BE2C (cell line): ENCODE measurements at regions not wholly inside any gene's neighbourhood (a gene's known extent, or its start where the extent isn't known, plus 50 kb on each side); places are given as distances from the start of the nearest gene placed in this dataset.

ENCODE experiments used
- DNase-seq: peaks from one replicate; pipeline ENCODE4 v3.0.0-alpha.2; 2020
- H3K27me3 ChIP-seq: fragments of 250-450 bp; sonication (Bioruptor Pico); 2 replicates; pipeline ENCODE4 v1.5.1; 2020; ENCODE audit warnings: mild to moderate bottlenecking
- H3K36me3 ChIP-seq: fragments of 250-450 bp; sonication (Bioruptor Pico); 2 replicates; pipeline ENCODE4 v1.5.1; 2020; ENCODE audit warnings: mild to moderate bottlenecking
- H3K4me1 ChIP-seq: fragments of 250-450 bp; sonication (Bioruptor Pico); 2 replicates; pipeline ENCODE4 v1.5.1; 2020
- H3K4me3 ChIP-seq: 2 replicates; pipeline ENCODE4 v1.5.1; 2011; ENCODE audit warnings: low read depth, low read length
- H3K9me3 ChIP-seq: fragments of 250-450 bp; sonication (Bioruptor Pico); 2 replicates; pipeline ENCODE4 v1.5.1; 2020
- TF ChIP-seq, protein P1 (sequence below): IDR thresholded peaks from 2 replicates; pipeline ENCODE4 v1.5.1; 2012; ENCODE audit warnings: mild to moderate bottlenecking, low read depth, low read length

DNA sequence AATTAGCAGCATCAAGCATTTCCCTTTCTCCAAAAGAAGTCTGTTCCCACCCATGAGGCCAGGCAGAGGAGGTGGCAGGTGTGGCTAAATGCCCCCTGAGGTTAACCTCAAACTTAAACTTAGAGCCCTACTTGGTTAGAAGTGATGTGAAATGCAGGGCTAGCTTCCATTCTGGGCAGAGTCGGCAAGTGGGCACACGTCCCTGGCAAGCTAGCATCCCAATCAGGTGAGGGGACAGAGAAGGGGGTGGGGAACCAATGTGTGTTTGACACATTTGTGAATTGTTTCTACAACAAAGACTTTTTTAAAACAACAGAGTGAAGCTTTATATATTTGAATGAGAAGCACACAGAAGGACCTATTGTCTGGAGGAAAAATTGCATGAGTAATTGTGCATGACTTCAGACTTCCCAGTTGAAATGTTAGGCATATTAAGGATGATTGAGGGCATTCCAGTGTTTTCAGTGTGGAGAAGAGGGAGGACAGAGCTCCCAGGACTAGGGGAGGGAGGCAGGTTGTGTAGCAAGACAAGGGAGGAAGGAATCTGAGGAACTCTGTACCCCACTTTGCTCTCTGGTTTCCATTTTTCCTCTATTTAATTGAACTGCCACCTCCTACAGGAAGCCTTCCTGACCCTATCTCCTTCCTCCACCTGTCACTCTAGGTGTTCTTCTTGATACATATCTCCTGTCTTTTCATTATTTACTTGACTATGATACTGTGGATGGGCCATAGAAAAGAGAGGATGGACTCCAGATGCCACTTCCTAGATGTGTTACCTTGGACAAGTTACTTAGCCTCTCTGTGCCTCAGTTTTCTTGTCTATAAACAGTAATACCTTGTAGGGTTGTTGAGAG, 83.3 kb upstream of the PICALM start:
- Histone ChIP-seq H3K36me3 (no peaks in the 10 kb centered on the region), H3K27me3 (no peaks in the 10 kb centered on the region; the same call in 1 of the 2 replicates), H3K4me1 (no peaks in the 10 kb centered on the region), H3K4me3 (no peak overlapping the region), H3K9me3 (no peaks in the 10 kb centered on the region)
- TF ChIP-seq, protein P1, sequence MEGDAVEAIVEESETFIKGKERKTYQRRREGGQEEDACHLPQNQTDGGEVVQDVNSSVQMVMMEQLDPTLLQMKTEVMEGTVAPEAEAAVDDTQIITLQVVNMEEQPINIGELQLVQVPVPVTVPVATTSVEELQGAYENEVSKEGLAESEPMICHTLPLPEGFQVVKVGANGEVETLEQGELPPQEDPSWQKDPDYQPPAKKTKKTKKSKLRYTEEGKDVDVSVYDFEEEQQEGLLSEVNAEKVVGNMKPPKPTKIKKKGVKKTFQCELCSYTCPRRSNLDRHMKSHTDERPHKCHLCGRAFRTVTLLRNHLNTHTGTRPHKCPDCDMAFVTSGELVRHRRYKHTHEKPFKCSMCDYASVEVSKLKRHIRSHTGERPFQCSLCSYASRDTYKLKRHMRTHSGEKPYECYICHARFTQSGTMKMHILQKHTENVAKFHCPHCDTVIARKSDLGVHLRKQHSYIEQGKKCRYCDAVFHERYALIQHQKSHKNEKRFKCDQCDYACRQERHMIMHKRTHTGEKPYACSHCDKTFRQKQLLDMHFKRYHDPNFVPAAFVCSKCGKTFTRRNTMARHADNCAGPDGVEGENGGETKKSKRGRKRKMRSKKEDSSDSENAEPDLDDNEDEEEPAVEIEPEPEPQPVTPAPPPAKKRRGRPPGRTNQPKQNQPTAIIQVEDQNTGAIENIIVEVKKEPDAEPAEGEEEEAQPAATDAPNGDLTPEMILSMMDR: no peak
- DNase-seq: no peak

DNA sequence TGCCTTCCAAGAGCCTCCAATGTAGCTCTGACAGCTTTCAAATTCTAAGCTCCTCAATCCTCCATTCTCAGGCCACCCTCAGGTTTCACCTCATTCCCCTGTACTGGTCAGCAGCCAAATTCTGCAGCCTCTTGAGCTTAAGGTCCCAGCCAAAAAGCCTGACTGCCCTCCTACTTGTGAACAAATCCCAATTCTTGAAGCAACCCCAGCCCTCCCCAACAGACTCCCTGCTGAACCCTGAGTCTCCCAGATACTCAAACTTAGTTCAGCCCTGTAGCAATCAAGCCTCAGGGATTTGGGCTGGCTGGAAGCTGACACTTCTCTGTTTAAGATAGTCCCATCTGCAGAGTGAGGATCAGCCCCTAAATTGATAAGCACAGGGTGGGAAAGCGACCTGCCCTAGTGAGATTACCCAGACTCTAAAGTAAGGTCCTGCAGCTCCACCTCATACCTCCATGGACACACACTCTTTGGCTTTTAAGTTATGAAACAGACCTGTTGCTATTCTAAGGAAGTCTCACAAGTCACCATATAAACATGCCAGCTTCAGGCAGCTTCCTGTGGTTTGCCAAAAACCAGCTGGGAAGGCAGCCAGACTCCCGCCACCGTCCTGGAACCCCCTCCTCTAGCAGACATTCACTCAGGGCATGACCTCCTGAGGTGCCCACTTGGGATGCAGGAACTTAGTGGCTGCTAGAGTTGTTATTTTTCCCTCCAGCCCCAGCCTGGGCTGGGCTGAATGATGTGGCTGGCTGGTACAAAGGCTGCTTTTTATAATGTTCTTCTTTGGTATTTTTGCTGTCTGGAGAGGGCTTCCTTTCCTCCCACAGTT, 82.5 kb upstream of the PICALM start:
- DNase-seq: no peak
- TF ChIP-seq, protein P1: no peak

DNA sequence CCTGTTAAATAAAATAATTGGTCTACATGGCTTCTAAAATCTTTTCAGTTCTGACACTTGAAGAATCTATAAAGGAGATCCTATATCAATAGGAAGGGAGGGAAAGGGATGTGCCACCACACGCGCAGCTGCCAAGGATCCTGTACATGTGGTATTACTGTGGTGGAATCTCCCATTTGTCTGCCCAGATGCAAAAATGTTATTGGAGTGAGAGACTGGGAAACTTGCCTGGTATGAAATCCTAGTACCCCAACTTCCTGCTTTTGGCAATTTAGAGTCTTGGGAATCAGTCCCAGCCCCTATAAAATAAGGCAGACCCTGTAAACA, 81.9 kb upstream of the PICALM start:
- Histone ChIP-seq H3K4me3 (no peak overlapping the region), H3K36me3 (no peaks in the 10 kb centered on the region), H3K4me1 (no peaks in the 10 kb centered on the region), H3K27me3 (no peaks in the 10 kb centered on the region; the same call in 1 of the 2 replicates), H3K9me3 (no peaks in the 10 kb centered on the region)
- TF ChIP-seq, protein P1: no peak
- no peak for DNase-seq

More for the DNA sequence above, 82.5 kb upstream of the PICALM start:
- Histone ChIP-seq H3K4me3 (no peak overlapping the region), H3K27me3 (no peaks in the 10 kb centered on the region; the same call in 1 of the 2 replicates), H3K4me1 (no peaks in the 10 kb centered on the region), H3K36me3 (no peaks in the 10 kb centered on the region), H3K9me3 (no peaks in the 10 kb centered on the region)

DNA sequence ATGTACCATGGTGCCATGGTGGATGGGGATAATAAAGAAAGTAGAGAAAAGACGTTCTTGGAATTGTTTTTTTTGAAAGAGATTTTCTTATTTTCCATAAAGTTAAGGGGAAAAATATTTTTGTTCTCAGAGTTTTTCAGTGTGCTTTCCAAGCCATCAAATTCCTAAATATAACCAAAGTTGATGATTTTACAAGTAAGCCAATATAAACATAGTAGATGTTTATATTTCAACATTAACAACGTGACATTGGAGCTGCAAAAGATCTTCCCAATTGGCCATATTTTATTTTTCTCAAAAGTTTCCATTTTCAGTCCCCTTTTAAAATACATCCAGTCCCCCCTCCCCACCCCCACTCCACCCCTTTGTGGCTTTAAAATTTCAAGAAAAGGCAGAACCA, 80.9 kb upstream of the PICALM start:
- Histone ChIP-seq H3K27me3 (no peaks in the 10 kb centered on the region; the same call in 1 of the 2 replicates), H3K36me3 (no peaks in the 10 kb centered on the region), H3K4me3 (no peak overlapping the region), H3K9me3 (no peaks in the 10 kb centered on the region), H3K4me1 (no peaks in the 10 kb centered on the region)
- no peak for DNase-seq
- TF ChIP-seq, protein P1: no peak

DNA sequence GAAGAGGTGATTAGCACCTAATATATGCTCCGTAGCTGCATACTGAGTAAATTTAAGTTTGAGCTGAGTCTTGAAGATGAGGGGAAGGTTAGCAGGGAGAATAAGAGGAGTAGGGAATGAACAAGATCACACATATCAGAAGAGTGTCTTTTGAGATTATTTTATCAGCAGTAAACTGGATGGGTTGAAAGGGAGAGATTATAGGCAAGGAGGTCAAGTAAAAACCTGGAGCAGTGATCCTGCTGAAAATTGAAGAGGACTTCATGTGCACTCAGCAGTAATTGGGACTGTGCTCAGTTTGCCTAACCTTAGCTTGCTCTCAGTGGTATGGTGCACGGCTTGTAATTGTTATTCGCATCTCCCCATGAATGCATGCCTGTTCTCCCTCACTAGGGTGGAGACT, 79.5 kb upstream of the PICALM start:
- no peaks in the 10 kb centered on the region for H3K9me3 ChIP-seq
- no peaks in the 10 kb centered on the region; the same call in 1 of the 2 replicates for H3K27me3 ChIP-seq
- DNase-seq: no peak
- TF ChIP-seq, protein P1: no peak
- H3K4me1 ChIP-seq: no peaks in the 10 kb centered on the region
- no peaks in the 10 kb centered on the region for H3K36me3 ChIP-seq
- no peak overlapping the region for H3K4me3 ChIP-seq
